Panc1 (cell line): ENCODE measurements at regions not wholly inside any gene's neighbourhood (a gene's known extent, or its start where the extent isn't known, plus 50 kb on each side); places are given as distances from the start of the nearest gene placed in this dataset.

Source experiments
- ATAC-seq: fragments of 200-7000 bp; cut with Tn5 transposase; 2 replicates; pipeline ENCODE4 v1.9.1; 2020; ENCODE audit warnings: mild to moderate bottlenecking, moderate library complexity
- BruUV-seq: library from RNA; stranded (reverse); fragments of 400-500 nt; replicated peaks from 2 replicates; lab custom pipeline; 2021; lab: Mats Ljungman, UMichigan
- CTCF ChIA-PET: fragments of 300-600 bp; sonication (Branson Sonifier 250); formaldehyde crosslinking; loops from one replicate; lab custom pipeline; 2022; ENCODE audit warnings: antibody characterized with exemption; lab: Charles Lee
- POLR2A ChIA-PET: fragments of 300-600 bp; sonication (Branson Sonifier 250); formaldehyde crosslinking; loops from one replicate; lab custom pipeline; 2022; ENCODE audit warnings: antibody characterized with exemption; lab: Charles Lee
- DNase-seq: peaks from one replicate; pipeline ENCODE4 v3.0.0-alpha.2; 2010; ENCODE audit warnings: low read depth, low spot score
- H3K27ac ChIP-seq: 2 replicates; pipeline ENCODE4 v1.5.1; 2011; ENCODE audit warnings: mild to moderate bottlenecking, low read length, inconsistent platforms
- H3K27me3 ChIP-seq: fragments of 200-500 bp; sonication (Bioruptor generic); 2 replicates; pipeline ENCODE4 v1.6.0; 2014; ENCODE audit warnings: low read length, inconsistent platforms; ENCODE audit not compliant: control insufficient read depth, insufficient read depth
- H3K36me3 ChIP-seq: fragments of 200-500 bp; sonication (Bioruptor generic); 2 replicates; pipeline ENCODE4 v1.5.1; 2014; ENCODE audit warnings: inconsistent platforms, mild to moderate bottlenecking, low read length, moderate library complexity; ENCODE audit not compliant: control insufficient read depth, insufficient read depth
- H3K4me1 ChIP-seq: 2 replicates; pipeline ENCODE4 v1.5.1; 2011; ENCODE audit warnings: inconsistent platforms, mild to moderate bottlenecking, low read length, moderate library complexity; ENCODE audit not compliant: control insufficient read depth, insufficient read depth
- H3K4me3 ChIP-seq, 2 experiments: 2 replicates each; pipeline ENCODE4 v1.5.1; 2011 to 2012; ENCODE audit warnings: low read depth in 2 of 2, low read length in 2 of 2, mild to moderate bottlenecking in 2 of 2, inconsistent platforms in 1 of 2, moderate library complexity in 1 of 2
- H3K9me3 ChIP-seq: fragments of 200-500 bp; sonication (Bioruptor generic); 2 replicates; pipeline ENCODE4 v1.5.1; 2014; ENCODE audit warnings: low read depth, mild to moderate bottlenecking, inconsistent platforms, low read length, moderate library complexity; ENCODE audit not compliant: control insufficient read depth, insufficient read depth
- POLR2AphosphoS5 ChIP-seq: IDR thresholded peaks from 2 replicates; pipeline ENCODE4 v1.6.1; 2012; ENCODE audit warnings: mild to moderate bottlenecking, low read depth, low read length, moderate library complexity
- SIN3A ChIP-seq: IDR thresholded peaks from 2 replicates; pipeline ENCODE4 v1.6.1; 2012; ENCODE audit warnings: low read depth, mild to moderate bottlenecking, low read length, moderate library complexity, borderline replicate concordance; ENCODE audit not compliant: insufficient read depth
- TCF7L2 ChIP-seq: IDR thresholded peaks from 2 replicates; pipeline ENCODE4 v1.6.1; 2011; ENCODE audit warnings: mild to moderate bottlenecking, low read depth, low read length, inconsistent platforms
- in situ Hi-C: cut with HindIII; loops from 2 replicates; pipeline ENCODE4 v1.10.0; 2016; ENCODE audit warnings: low sequenced_read_pairs, low pct_unique_long_range_greater_than_20kb
- intact Hi-C: fragments of 100-400 bp; cut with micrococcal nuclease; formaldehyde crosslinking; loops from one replicate; pipeline ENCODE4 v1.10.0; 2022; ENCODE audit not compliant: unreplicated experiment
- TF ChIP-seq, protein P1 (sequence below), 2 experiments: IDR thresholded peaks; 2 replicates each; pipeline ENCODE4 v1.6.1; 2011 to 2012; ENCODE audit warnings: low read depth in 2 of 2, control low read depth in 1 of 2, low read length in 1 of 2, mild to moderate bottlenecking in 1 of 2, moderate library complexity in 1 of 2; ENCODE audit not compliant: insufficient read depth in 1 of 2
- TF ChIP-seq, protein P2 (sequence below): fragments of 450-650 bp; IDR thresholded peaks from 2 replicates; pipeline ENCODE4 v1.5.1; 2017; ENCODE audit warnings: mild to moderate bottlenecking

DNA sequence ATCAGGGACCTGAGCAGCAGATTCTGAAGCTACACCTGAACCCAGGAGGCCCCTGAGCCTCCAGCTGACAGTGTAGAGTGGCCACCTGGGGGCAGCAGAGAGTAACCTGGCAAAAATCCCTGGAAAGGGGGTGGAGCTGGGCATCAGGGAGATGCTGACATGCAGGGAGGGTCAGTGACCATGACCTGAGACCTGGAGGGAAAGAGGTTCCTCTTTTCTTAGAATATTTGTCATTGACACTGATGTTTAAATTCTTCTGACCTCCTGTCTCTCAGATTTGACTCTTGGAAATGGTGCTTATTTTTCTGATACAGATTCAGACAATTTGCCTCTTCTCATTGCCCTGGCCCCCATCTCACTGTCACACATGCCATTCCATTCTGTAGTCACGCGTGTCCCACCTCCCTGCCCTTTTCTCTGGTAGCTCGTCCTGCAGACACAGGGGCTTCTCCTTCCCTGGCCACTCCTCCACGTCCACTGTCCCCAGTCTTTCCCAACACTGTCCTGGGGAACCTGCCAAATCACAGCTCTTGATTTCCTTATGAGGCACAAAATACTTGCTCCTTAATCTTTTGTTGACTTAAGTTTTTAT, 117.2 kb upstream of the IGLL5 start:
- Histone ChIP-seq H3K4me3 (no peak overlapping the region), H3K36me3 (no peaks in the 10 kb centered on the region), H3K4me1 (no peaks in the 10 kb centered on the region), H3K27me3 (no peaks in the 10 kb centered on the region; the same call in 1 of the 2 replicates), H3K27ac (no peak overlapping the region), H3K9me3 (no peaks in the 10 kb centered on the region)
- ATAC-seq (peak; percentile 77; the same call in 1 of the 2 replicates), DNase-seq (no peak)
- ChIA-PET CTCF (interaction anchor here (1.0 to 1.5 kb wide), 3 partner anchors 11 to 186 kb away, joined by 3 to 6 read pairs (median 5); no protein-coding TSS in a partner anchor), POLR2A (no interaction called here)
- in situ Hi-C loops (no loop called here), intact Hi-C loops (loop anchor here (10.0 kb wide), 1 partner anchor 104 kb away; no protein-coding TSS in a partner anchor)
- TF ChIP-seq, protein P1, sequence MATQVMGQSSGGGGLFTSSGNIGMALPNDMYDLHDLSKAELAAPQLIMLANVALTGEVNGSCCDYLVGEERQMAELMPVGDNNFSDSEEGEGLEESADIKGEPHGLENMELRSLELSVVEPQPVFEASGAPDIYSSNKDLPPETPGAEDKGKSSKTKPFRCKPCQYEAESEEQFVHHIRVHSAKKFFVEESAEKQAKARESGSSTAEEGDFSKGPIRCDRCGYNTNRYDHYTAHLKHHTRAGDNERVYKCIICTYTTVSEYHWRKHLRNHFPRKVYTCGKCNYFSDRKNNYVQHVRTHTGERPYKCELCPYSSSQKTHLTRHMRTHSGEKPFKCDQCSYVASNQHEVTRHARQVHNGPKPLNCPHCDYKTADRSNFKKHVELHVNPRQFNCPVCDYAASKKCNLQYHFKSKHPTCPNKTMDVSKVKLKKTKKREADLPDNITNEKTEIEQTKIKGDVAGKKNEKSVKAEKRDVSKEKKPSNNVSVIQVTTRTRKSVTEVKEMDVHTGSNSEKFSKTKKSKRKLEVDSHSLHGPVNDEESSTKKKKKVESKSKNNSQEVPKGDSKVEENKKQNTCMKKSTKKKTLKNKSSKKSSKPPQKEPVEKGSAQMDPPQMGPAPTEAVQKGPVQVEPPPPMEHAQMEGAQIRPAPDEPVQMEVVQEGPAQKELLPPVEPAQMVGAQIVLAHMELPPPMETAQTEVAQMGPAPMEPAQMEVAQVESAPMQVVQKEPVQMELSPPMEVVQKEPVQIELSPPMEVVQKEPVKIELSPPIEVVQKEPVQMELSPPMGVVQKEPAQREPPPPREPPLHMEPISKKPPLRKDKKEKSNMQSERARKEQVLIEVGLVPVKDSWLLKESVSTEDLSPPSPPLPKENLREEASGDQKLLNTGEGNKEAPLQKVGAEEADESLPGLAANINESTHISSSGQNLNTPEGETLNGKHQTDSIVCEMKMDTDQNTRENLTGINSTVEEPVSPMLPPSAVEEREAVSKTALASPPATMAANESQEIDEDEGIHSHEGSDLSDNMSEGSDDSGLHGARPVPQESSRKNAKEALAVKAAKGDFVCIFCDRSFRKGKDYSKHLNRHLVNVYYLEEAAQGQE (IDR thresholded peaks at IDR 0.05; ENCODE audit: insufficient read depth in 1 of 2, low read depth in 2 of 2, low read length in 1 of 2), result no peak
- TF ChIP-seq, protein P2, sequence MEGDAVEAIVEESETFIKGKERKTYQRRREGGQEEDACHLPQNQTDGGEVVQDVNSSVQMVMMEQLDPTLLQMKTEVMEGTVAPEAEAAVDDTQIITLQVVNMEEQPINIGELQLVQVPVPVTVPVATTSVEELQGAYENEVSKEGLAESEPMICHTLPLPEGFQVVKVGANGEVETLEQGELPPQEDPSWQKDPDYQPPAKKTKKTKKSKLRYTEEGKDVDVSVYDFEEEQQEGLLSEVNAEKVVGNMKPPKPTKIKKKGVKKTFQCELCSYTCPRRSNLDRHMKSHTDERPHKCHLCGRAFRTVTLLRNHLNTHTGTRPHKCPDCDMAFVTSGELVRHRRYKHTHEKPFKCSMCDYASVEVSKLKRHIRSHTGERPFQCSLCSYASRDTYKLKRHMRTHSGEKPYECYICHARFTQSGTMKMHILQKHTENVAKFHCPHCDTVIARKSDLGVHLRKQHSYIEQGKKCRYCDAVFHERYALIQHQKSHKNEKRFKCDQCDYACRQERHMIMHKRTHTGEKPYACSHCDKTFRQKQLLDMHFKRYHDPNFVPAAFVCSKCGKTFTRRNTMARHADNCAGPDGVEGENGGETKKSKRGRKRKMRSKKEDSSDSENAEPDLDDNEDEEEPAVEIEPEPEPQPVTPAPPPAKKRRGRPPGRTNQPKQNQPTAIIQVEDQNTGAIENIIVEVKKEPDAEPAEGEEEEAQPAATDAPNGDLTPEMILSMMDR, result peak; percentile 82
- TF ChIP-seq TCF7L2 (no peak), SIN3A (no peak), POLR2AphosphoS5 (no peak)
- BruUV-seq, result no TSS peak

GRCh38 chr22:22770881-22771280, 116.7 kb upstream of the IGLL5 start:
- DNase-seq, result no peak
- ChIA-PET POLR2A (no interaction called here), CTCF (interaction anchor here (1.0 to 1.5 kb wide), 3 partner anchors 12 to 186 kb away, joined by 3 to 6 read pairs (median 5); no protein-coding TSS in a partner anchor)
- no peaks in the 10 kb centered on the region for H3K36me3 ChIP-seq
- no TSS peak for BruUV-seq
- no peak overlapping the region for H3K27ac ChIP-seq
- no peak overlapping the region for H3K4me3 ChIP-seq
- no peaks in the 10 kb centered on the region for H3K4me1 ChIP-seq
- intact Hi-C loops (loop anchor here (10.0 kb wide), 1 partner anchor 104 kb away; no protein-coding TSS in a partner anchor), in situ Hi-C loops (no loop called here)
- ATAC-seq, result no peak
- no peaks in the 10 kb centered on the region for H3K9me3 ChIP-seq
- no peaks in the 10 kb centered on the region; the same call in 1 of the 2 replicates for H3K27me3 ChIP-seq
- TF ChIP-seq TCF7L2, result no peak
- TF ChIP-seq, protein P1 (IDR thresholded peaks at IDR 0.05; ENCODE audit: insufficient read depth in 1 of 2, low read depth in 2 of 2, low read length in 1 of 2), result no peak
- TF ChIP-seq POLR2AphosphoS5, result no peak
- TF ChIP-seq, protein P2, result no peak
- TF ChIP-seq SIN3A, result no peak
